NT2/D1 (cell line): ENCODE measurements at regions not wholly inside any gene's neighbourhood (a gene's known extent, or its start where the extent isn't known, plus 50 kb on each side); places are given as distances from the start of the nearest gene placed in this dataset.

Experiments used
- YY1 ChIP-seq: IDR thresholded peaks from 2 replicates; pipeline ENCODE4 v1.6.1; 2011; ENCODE audit not compliant: insufficient read length, insufficient read depth
- ZNF274 ChIP-seq: IDR thresholded peaks from 2 replicates; pipeline ENCODE4 v1.6.1; 2011; ENCODE audit warnings: mild to moderate bottlenecking, low read depth, low read length

DNA sequence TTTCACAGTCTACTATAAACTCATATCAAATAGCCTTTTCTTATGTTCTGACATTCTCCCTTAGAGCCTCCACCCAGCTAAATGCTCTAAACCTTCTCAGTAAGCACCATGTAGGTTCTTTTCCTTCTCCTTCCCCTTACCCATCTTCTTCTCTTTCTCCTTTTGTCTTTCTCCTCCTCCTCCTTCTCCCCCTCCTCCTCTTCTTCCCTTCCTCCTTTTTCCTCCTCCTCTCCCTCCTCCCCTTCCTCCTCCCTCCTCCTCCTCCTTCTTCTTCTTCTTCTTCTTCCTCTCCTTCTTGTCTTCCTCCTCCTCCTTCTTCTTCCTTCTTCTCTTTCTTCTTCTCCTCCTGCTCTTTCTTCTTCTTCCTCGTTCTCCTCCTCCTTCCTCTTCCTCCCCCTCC lies 85.2 kb upstream of the KCNAB1 start:
- TF ChIP-seq YY1 (no peak), ZNF274 (no peak)
